ENCODE measurements at regions not wholly inside any gene's neighbourhood (a gene's known extent, or its start where the extent isn't known, plus 50 kb on each side); places are given as distances from the start of the nearest gene placed in this dataset.

DNA sequence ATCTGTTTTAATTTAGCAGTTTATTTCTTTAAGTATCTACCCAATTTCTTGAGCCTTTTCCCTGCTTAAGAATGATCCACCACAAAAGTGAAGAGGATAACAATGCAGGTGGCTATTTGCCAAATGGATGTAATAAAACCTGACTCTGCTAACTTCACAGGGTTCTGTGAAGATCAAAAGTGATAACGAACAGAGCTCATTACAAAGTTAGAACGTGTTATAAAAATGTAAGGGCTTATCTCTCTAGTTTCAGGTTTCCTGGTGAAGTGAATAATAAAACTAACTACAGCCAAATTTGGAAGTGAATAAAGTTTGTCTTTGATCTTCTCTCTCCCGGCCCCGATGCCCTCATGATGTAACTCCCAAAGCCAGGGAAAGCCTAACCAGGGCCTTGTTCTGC is 497.9 kb downstream of the SMARCA1 start:
- no peak overlapping the region for H3K9ac ChIP-seq (ENCODE audit: control insufficient read depth, extremely low read depth, insufficient read depth, low read length)
- no peaks in the 10 kb centered on the region for H3K9me3 ChIP-seq (ENCODE audit: control insufficient read depth, low read depth, low read length)
- H2AFZ ChIP-seq (ENCODE audit: control insufficient read depth, low read length) = no peak overlapping the region
- H3K79me2 ChIP-seq (ENCODE audit: control insufficient read depth, insufficient read depth, low read length) = no peaks in the 10 kb centered on the region
- no peak for DNase-seq (ENCODE audit: low read depth, low spot score)
- H3K36me3 ChIP-seq (ENCODE audit: control insufficient read depth in 2 of 2, extremely low read depth in 1 of 2, insufficient read depth in 2 of 2, low read length in 2 of 2) = no peaks in the 10 kb centered on the region
- TF ChIP-seq EZH2 (IDR thresholded peaks at IDR 0.05; ENCODE audit: low read length) = no peak
- no peaks in the 10 kb centered on the region for H3K27me3 ChIP-seq (ENCODE audit: control insufficient read depth, extremely low read depth, insufficient read depth, low read length)
- H3K9me1 ChIP-seq (ENCODE audit: control insufficient read depth, extremely low read depth, insufficient read depth, low read length) = no peaks in the 10 kb centered on the region
- H3K4me3 ChIP-seq (ENCODE audit: control insufficient read depth in 2 of 3, extremely low read depth in 1 of 3, insufficient read depth in 2 of 3, low read depth in 1 of 3, low read length in 3 of 3) = no peak overlapping the region
- no peaks in the 10 kb centered on the region for H4K20me1 ChIP-seq (ENCODE audit: control insufficient read depth, extremely low read depth, insufficient read depth, low read length)
- FAIRE-seq = no peak
- no peaks in the 10 kb centered on the region for H3K4me1 ChIP-seq (ENCODE audit: control insufficient read depth, extremely low read depth, insufficient read depth, low read length)
- no peak overlapping the region for H3K27ac ChIP-seq (ENCODE audit: control insufficient read depth, insufficient read depth, low read length)
- no peak overlapping the region for H3K4me2 ChIP-seq (ENCODE audit: control insufficient read depth, extremely low read depth, insufficient read depth, low read depth, low read length)
- dilution Hi-C loops (cut with MboI; ENCODE audit: extremely low pct_ligation_motif_present, low sequenced_read_pairs) = no loop called here

DNA sequence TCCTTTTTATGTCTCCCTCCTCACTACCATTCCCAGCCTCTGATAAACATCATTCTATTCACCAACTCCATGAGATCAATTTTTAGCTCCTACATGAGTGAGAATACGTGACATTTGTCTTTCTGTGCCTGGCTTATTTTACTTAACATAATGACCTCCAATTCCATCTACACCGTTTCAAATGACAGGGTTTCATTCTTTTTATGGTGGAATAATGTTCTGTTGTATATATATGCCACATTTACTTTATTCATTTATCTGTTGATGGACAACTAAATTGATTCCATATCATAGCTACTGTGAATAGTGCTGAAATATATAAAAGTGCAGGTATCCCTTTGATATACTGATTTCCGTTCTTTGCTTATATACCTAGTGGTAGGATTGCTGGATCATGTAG is 503.9 kb downstream of the SMARCA1 start:
- no peaks in the 10 kb centered on the region for H3K9me1 ChIP-seq (ENCODE audit: control insufficient read depth, extremely low read depth, insufficient read depth, low read length)
- FAIRE-seq (no peak), DNase-seq (ENCODE audit: low read depth, low spot score) (no peak)
- H3K79me2 ChIP-seq (ENCODE audit: control insufficient read depth, insufficient read depth, low read length) = no peaks in the 10 kb centered on the region
- no peak overlapping the region for H2AFZ ChIP-seq (ENCODE audit: control insufficient read depth, low read length)
- no peak overlapping the region for H3K9ac ChIP-seq (ENCODE audit: control insufficient read depth, extremely low read depth, insufficient read depth, low read length)
- H3K27ac ChIP-seq (ENCODE audit: control insufficient read depth, insufficient read depth, low read length) = no peak overlapping the region
- H3K4me3 ChIP-seq (ENCODE audit: control insufficient read depth in 2 of 3, extremely low read depth in 1 of 3, insufficient read depth in 2 of 3, low read depth in 1 of 3, low read length in 3 of 3) = no peak overlapping the region
- no peaks in the 10 kb centered on the region for H3K36me3 ChIP-seq (ENCODE audit: control insufficient read depth in 2 of 2, extremely low read depth in 1 of 2, insufficient read depth in 2 of 2, low read length in 2 of 2)
- H3K4me1 ChIP-seq (ENCODE audit: control insufficient read depth, extremely low read depth, insufficient read depth, low read length) = no peaks in the 10 kb centered on the region
- H4K20me1 ChIP-seq (ENCODE audit: control insufficient read depth, extremely low read depth, insufficient read depth, low read length) = no peaks in the 10 kb centered on the region
- no peak overlapping the region for H3K4me2 ChIP-seq (ENCODE audit: control insufficient read depth, extremely low read depth, insufficient read depth, low read depth, low read length)
- no peaks in the 10 kb centered on the region for H3K27me3 ChIP-seq (ENCODE audit: control insufficient read depth, extremely low read depth, insufficient read depth, low read length)
- dilution Hi-C loops (cut with MboI; ENCODE audit: extremely low pct_ligation_motif_present, low sequenced_read_pairs) = no loop called here
- TF ChIP-seq EZH2 (IDR thresholded peaks at IDR 0.05; ENCODE audit: low read length) = no peak
- TF ChIP-seq, protein P1, sequence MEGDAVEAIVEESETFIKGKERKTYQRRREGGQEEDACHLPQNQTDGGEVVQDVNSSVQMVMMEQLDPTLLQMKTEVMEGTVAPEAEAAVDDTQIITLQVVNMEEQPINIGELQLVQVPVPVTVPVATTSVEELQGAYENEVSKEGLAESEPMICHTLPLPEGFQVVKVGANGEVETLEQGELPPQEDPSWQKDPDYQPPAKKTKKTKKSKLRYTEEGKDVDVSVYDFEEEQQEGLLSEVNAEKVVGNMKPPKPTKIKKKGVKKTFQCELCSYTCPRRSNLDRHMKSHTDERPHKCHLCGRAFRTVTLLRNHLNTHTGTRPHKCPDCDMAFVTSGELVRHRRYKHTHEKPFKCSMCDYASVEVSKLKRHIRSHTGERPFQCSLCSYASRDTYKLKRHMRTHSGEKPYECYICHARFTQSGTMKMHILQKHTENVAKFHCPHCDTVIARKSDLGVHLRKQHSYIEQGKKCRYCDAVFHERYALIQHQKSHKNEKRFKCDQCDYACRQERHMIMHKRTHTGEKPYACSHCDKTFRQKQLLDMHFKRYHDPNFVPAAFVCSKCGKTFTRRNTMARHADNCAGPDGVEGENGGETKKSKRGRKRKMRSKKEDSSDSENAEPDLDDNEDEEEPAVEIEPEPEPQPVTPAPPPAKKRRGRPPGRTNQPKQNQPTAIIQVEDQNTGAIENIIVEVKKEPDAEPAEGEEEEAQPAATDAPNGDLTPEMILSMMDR (optimal IDR thresholded peaks at IDR 0.05 in 1 of 3, IDR thresholded peaks at IDR 0.05 in 1 of 3, conservative IDR thresholded peaks at IDR 0.05 in 1 of 3; ENCODE audit: extremely low read depth in 1 of 3, insufficient read depth in 2 of 3, low read length in 3 of 3) = no peak
- H3K9me3 ChIP-seq (ENCODE audit: control insufficient read depth, low read depth, low read length) = no peaks in the 10 kb centered on the region

DNA sequence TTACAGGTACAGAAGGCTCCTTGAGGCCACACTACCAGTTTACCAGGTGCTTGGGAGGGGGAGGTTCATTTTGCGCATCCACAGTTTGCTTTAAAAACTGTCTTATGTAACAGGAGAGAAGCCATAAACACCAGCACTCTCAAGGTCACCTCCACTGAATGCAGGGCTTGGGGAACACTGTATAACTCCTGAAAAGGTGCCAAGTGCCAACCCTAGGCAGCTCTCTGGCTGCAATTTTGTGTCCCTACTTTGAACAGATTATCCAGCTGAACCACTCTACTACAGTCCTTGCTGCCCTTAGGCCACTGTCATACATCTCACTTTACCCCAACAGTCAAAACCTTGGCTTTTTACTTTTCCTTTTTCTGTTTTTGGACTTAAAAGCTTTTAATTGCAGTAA is 507.9 kb downstream of the SMARCA1 start:
- Histone ChIP-seq H3K9ac (ENCODE audit: control insufficient read depth, extremely low read depth, insufficient read depth, low read length) (no peak overlapping the region), H3K27ac (ENCODE audit: control insufficient read depth, insufficient read depth, low read length) (no peak overlapping the region), H3K79me2 (ENCODE audit: control insufficient read depth, insufficient read depth, low read length) (no peaks in the 10 kb centered on the region), H3K9me1 (ENCODE audit: control insufficient read depth, extremely low read depth, insufficient read depth, low read length) (no peaks in the 10 kb centered on the region), H3K4me1 (ENCODE audit: control insufficient read depth, extremely low read depth, insufficient read depth, low read length) (no peaks in the 10 kb centered on the region), H4K20me1 (ENCODE audit: control insufficient read depth, extremely low read depth, insufficient read depth, low read length) (no peaks in the 10 kb centered on the region), H3K4me2 (ENCODE audit: control insufficient read depth, extremely low read depth, insufficient read depth, low read depth, low read length) (no peak overlapping the region), H3K4me3 (ENCODE audit: control insufficient read depth in 2 of 3, extremely low read depth in 1 of 3, insufficient read depth in 2 of 3, low read depth in 1 of 3, low read length in 3 of 3) (no peak overlapping the region), H3K36me3 (ENCODE audit: control insufficient read depth in 2 of 2, extremely low read depth in 1 of 2, insufficient read depth in 2 of 2, low read length in 2 of 2) (no peaks in the 10 kb centered on the region), H3K27me3 (ENCODE audit: control insufficient read depth, extremely low read depth, insufficient read depth, low read length) (no peaks in the 10 kb centered on the region), H3K9me3 (ENCODE audit: control insufficient read depth, low read depth, low read length) (no peaks in the 10 kb centered on the region), H2AFZ (ENCODE audit: control insufficient read depth, low read length) (no peak overlapping the region)
- no peak for DNase-seq (ENCODE audit: low read depth, low spot score)
- TF ChIP-seq EZH2 (IDR thresholded peaks at IDR 0.05; ENCODE audit: low read length) = no peak
- TF ChIP-seq, protein P1 (optimal IDR thresholded peaks at IDR 0.05 in 1 of 3, IDR thresholded peaks at IDR 0.05 in 1 of 3, conservative IDR thresholded peaks at IDR 0.05 in 1 of 3; ENCODE audit: extremely low read depth in 1 of 3, insufficient read depth in 2 of 3, low read length in 3 of 3) = no peak
- no peak for FAIRE-seq
- dilution Hi-C loops (cut with MboI; ENCODE audit: extremely low pct_ligation_motif_present, low sequenced_read_pairs) = no loop called here

Measured in keratinocyte (primary cell).